ENCODE measurements at regions not wholly inside any gene's neighbourhood (a gene's known extent, or its start where the extent isn't known, plus 50 kb on each side); places are given as distances from the start of the nearest gene placed in this dataset.

DNA sequence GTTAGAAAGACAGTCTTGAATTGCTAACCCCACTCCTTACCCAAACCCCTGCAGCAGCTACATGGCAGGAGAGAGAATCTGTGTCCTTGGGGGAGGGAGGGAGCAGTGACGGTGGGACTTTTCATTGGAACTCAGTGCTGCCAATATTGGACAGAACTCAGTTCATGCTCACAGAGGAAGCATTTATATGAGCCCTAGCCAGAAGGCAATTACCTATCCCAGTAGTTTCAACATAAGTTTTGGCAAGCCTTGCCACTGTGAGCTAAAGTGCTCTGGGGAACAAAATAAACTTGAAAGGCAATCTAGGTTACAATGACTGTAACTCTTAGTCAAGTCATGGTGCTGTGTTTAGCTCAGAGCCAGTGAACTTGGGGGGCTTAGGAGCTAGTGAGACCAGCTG is 1013.4 kb upstream of the COX7C start:
- Histone ChIP-seq H4K8ac (replicated peaks; ENCODE audit: insufficient read length, low read depth, low read length) (no peak overlapping the region), H3K9ac (ENCODE audit: extremely low read depth, insufficient read length, low read length) (no peak overlapping the region), H2BK5ac (ENCODE audit: insufficient read length, low read length) (no peak overlapping the region), H3K14ac (ENCODE audit: insufficient read depth, low read length) (no peak overlapping the region), H2BK20ac (ENCODE audit: low read depth, low read length, poor library complexity, severe bottlenecking) (no peak overlapping the region), H3K18ac (ENCODE audit: insufficient read length, low read depth, low read length) (no peak overlapping the region), H2BK12ac (ENCODE audit: insufficient read length, low read depth, low read length) (no peak overlapping the region), H2AFZ (ENCODE audit: low read length) (no peak overlapping the region), H4K5ac (ENCODE audit: insufficient read length, low read depth, low read length) (no peak overlapping the region), H4K91ac (ENCODE audit: insufficient read length, low read depth, low read length) (no peak overlapping the region), H2BK15ac (ENCODE audit: low read depth, low read length) (no peak overlapping the region), H3T11ph (ENCODE audit: low read length) (no peak overlapping the region), H3K9me3 (ENCODE audit: control insufficient read depth, low read depth, low read length) (no peaks in the 10 kb centered on the region), H3K27me3 (ENCODE audit: insufficient read depth, low read length) (no peaks in the 10 kb centered on the region), H3K4ac (ENCODE audit: low read depth, low read length) (no peak overlapping the region), H4K20me1 (ENCODE audit: control insufficient read depth, insufficient read depth, insufficient read length) (no peaks in the 10 kb centered on the region), H3K79me2 (ENCODE audit: insufficient read depth, low read length) (no peaks in the 10 kb centered on the region), H2BK120ac (ENCODE audit: low read depth, low read length, poor library complexity, severe bottlenecking) (no peak overlapping the region), H3K4me1 (ENCODE audit: insufficient read depth, low read length) (no peaks in the 10 kb centered on the region), H3K79me1 (ENCODE audit: insufficient read depth, low read depth, low read length, poor library complexity, severe bottlenecking) (no peaks in the 10 kb centered on the region), H3K4me2 (ENCODE audit: insufficient read depth, insufficient read length, low read length) (no peak overlapping the region), H3K23me2 (ENCODE audit: insufficient read length, low read depth, low read length, poor library complexity, severe bottlenecking) (no peaks in the 10 kb centered on the region), H3K27ac (ENCODE audit: insufficient read length, low read depth, low read length) (no peak overlapping the region), H3K56ac (ENCODE audit: insufficient read length, low read depth, low read length) (no peak overlapping the region), H2AK5ac (ENCODE audit: insufficient read length, low read length) (no peak overlapping the region), H3K23ac (ENCODE audit: insufficient read length, low read depth, low read length) (no peak overlapping the region)
- Mint-ChIP-seq H3K36me3 (ENCODE audit: insufficient read depth in 1 of 3, low read depth in 3 of 3) (no peaks in the 10 kb centered on the region), H3K27ac (no peak overlapping the region; a peak in 1 of 7 replicates), H3K9me3 (no peaks in the 10 kb centered on the region), H3K27me3 (ENCODE audit: low read depth) (no peaks in the 10 kb centered on the region), H3K4me1 (no peaks in the 10 kb centered on the region), H3K4me3 (no peak overlapping the region)
- no peak for TF ChIP-seq CTCF (conservative IDR thresholded peaks at IDR 0.05)
- no CpG with 5 or more reads among the region's 1 CpG for WGBS (ENCODE audit: extremely low coverage, insufficient read length, low lambda C conversion rate)
- DNase-seq, result no peak

Data from H9 (cell line).